ENCODE measurements at regions not wholly inside any gene's neighbourhood (a gene's known extent, or its start where the extent isn't known, plus 50 kb on each side); places are given as distances from the start of the nearest gene placed in this dataset.
"Not testable (repeated sequence)": the region's sequence is repeated elsewhere in the genome, so short reads cannot be mapped to it uniquely, and the experiment has no call there.

- intact Hi-C loops (cut with DNase I; ENCODE audit: low total_unique reads), result no loop called here
- Histone ChIP-seq H3K27ac (no peak overlapping the region), H3K4me1 (no peaks in the 10 kb centered on the region), H3K9me3 (no peaks in the 10 kb centered on the region), H3K4me3 (no peak overlapping the region), H3K36me3 (peaks cover 0 to 4% of the 10 kb centered on the region in 2 donors), H3K27me3 (no peaks in the 10 kb centered on the region)
- no peak for DNase-seq
- TF ChIP-seq POLR2A (IDR thresholded peaks at IDR 0.05) (no peak), CTCF (IDR thresholded peaks at IDR 0.05) (no peak)
Observed at GRCh38 chr16:9344508-9344907, 253.1 kb downstream of the HAPSTR1 start.

- Histone ChIP-seq H3K36me3 (peaks cover 0 to 4% of the 10 kb centered on the region in 2 donors), H3K4me1 (no peaks in the 10 kb centered on the region), H3K27me3 (no peaks in the 10 kb centered on the region), H3K4me3 (no peak overlapping the region), H3K27ac (no peak overlapping the region), H3K9me3 (no peaks in the 10 kb centered on the region)
- TF ChIP-seq CTCF (IDR thresholded peaks at IDR 0.05) (no peak), POLR2A (IDR thresholded peaks at IDR 0.05) (no peak)
- intact Hi-C loops (cut with DNase I; ENCODE audit: low total_unique reads), result no loop called here
- no peak for DNase-seq
Observed at GRCh38 chr16:9345046-9345445, 253.6 kb downstream of the HAPSTR1 start.

GRCh38 chr16:9345880-9346279 is 254.4 kb downstream of the HAPSTR1 start:
- no peak for DNase-seq
- TF ChIP-seq CTCF (IDR thresholded peaks at IDR 0.05), result no peak
- TF ChIP-seq POLR2A (IDR thresholded peaks at IDR 0.05), result no peak
- intact Hi-C loops (cut with DNase I; ENCODE audit: low total_unique reads), result no loop called here
- H3K27ac ChIP-seq, result no peak overlapping the region
- H3K27me3 ChIP-seq, result no peaks in the 10 kb centered on the region
- H3K9me3 ChIP-seq, result no peaks in the 10 kb centered on the region
- peaks cover 0 to 4% of the 10 kb centered on the region in 2 donors for H3K36me3 ChIP-seq
- H3K4me3 ChIP-seq, result no peak overlapping the region
- H3K4me1 ChIP-seq, result no peaks in the 10 kb centered on the region

- Histone ChIP-seq H3K4me3 (no peak overlapping the region), H3K27me3 (no peaks in the 10 kb centered on the region), H3K27ac (no peak overlapping the region), H3K36me3 (peaks cover 0 to 3% of the 10 kb centered on the region in 2 donors), H3K9me3 (no peaks in the 10 kb centered on the region), H3K4me1 (no peaks in the 10 kb centered on the region)
- DNase-seq, result no peak
- TF ChIP-seq CTCF (IDR thresholded peaks at IDR 0.05) (no peak), POLR2A (IDR thresholded peaks at IDR 0.05) (no peak)
- intact Hi-C loops (cut with DNase I; ENCODE audit: low total_unique reads), result no loop called here
Observed at GRCh38 chr16:9348912-9349311, 257.5 kb downstream of the HAPSTR1 start.

- H3K4me1 ChIP-seq; H3K9me3 ChIP-seq; DNase-seq; H3K27ac ChIP-seq; intact Hi-C loops (cut with DNase I; ENCODE audit: low total_unique reads); H3K4me3 ChIP-seq; H3K36me3 ChIP-seq; H3K27me3 ChIP-seq: not testable (repeated sequence)
Observed at GRCh38 chr16:9349373-9349960, 258.0 kb downstream of the HAPSTR1 start.

GRCh38 chr16:9350119-9350799 is 258.8 kb downstream of the HAPSTR1 start:
- H3K27me3 ChIP-seq; intact Hi-C loops (cut with DNase I; ENCODE audit: low total_unique reads); H3K27ac ChIP-seq; H3K4me3 ChIP-seq; H3K4me1 ChIP-seq; DNase-seq; H3K9me3 ChIP-seq; H3K36me3 ChIP-seq: not testable (repeated sequence)

Measured in uterus (tissue), 3 donors.